ENCODE measurements at regions not wholly inside any gene's neighbourhood (a gene's known extent, or its start where the extent isn't known, plus 50 kb on each side); places are given as distances from the start of the nearest gene placed in this dataset.

- no peaks in the 10 kb centered on the region for H3K4me1 ChIP-seq
- DNase-seq (ENCODE audit: low read depth in 1 of 2, low spot score in 1 of 2) (no peak), ATAC-seq (no peak), FAIRE-seq (no peak)
- no peaks in the 10 kb centered on the region for H3K9me3 ChIP-seq
- TF ChIP-seq POLR2A (IDR thresholded peaks at IDR 0.05; ENCODE audit: low read length) (no peak), FOSB (CRISPR knock-in tag; IDR thresholded peaks at IDR 0.05) (no peak), HEYL (CRISPR knock-in tag; IDR thresholded peaks at IDR 0.05) (no peak), MAZ (IDR thresholded peaks at IDR 0.05; ENCODE audit: borderline replicate concordance, low read depth, low read length) (no peak), HOXB5 (CRISPR knock-in tag; IDR thresholded peaks at IDR 0.05) (no peak), ZFP36 (IDR thresholded peaks at IDR 0.05; ENCODE audit: borderline replicate concordance, partially characterized antibody) (no peak), HOXA7 (CRISPR knock-in tag; IDR thresholded peaks at IDR 0.05) (no peak), KDM5A (IDR thresholded peaks at IDR 0.05) (no peak), MAFK (IDR thresholded peaks at IDR 0.05; ENCODE audit: partially characterized antibody) (no peak), USF2 (IDR thresholded peaks at IDR 0.05) (no peak), REST (IDR thresholded peaks at IDR 0.05) (no peak), MYC (IDR thresholded peaks at IDR 0.05; ENCODE audit: borderline replicate concordance, low read length) (no peak), NPAS2 (CRISPR knock-in tag; IDR thresholded peaks at IDR 0.05; ENCODE audit: borderline replicate concordance) (no peak), FOXS1 (CRISPR knock-in tag; IDR thresholded peaks at IDR 0.05) (no peak), HDAC2 (IDR thresholded peaks at IDR 0.05) (no peak), EHMT2 (IDR thresholded peaks at IDR 0.05; ENCODE audit: low read depth) (no peak)
- POLR2A ChIA-PET, result no interaction called here
- CTCF ChIA-PET, result interaction anchor here (1.1 kb wide), 1 partner anchor 9 kb away, joined by 3 read pairs; no protein-coding TSS in a partner anchor
- H3K27ac ChIP-seq, result no peak overlapping the region
- H3K4me2 ChIP-seq, result no peak overlapping the region
- H3K4me3 ChIP-seq, result no peak overlapping the region
Observed at GRCh38 chr2:204373942-204374341, 171.3 kb upstream of the PARD3B start.

- 24% methylated on average over 5 of the region's 5 CpGs for WGBS (ENCODE audit: missing lambda C conversion rate)
- no peak for TF ChIP-seq KDM1A (IDR thresholded peaks at IDR 0.05; ENCODE audit: low read depth)
- no peak for TF ChIP-seq HOXB13 (CRISPR knock-in tag; IDR thresholded peaks at IDR 0.05; ENCODE audit: low read depth)
- no peak for TF ChIP-seq MYC (IDR thresholded peaks at IDR 0.05; ENCODE audit: borderline replicate concordance, low read length)
- no peak for TF ChIP-seq EHMT2 (IDR thresholded peaks at IDR 0.05; ENCODE audit: low read depth)
- no peak for TF ChIP-seq MAFK (IDR thresholded peaks at IDR 0.05; ENCODE audit: partially characterized antibody)
- no peak for TF ChIP-seq TFCP2L1 (CRISPR knock-in tag; IDR thresholded peaks at IDR 0.05)
- no peak for TF ChIP-seq FOSB (CRISPR knock-in tag; IDR thresholded peaks at IDR 0.05)
- no peak for TF ChIP-seq ATOH8 (CRISPR knock-in tag; IDR thresholded peaks at IDR 0.05; ENCODE audit: low read depth)
- no peak for TF ChIP-seq FOXS1 (CRISPR knock-in tag; IDR thresholded peaks at IDR 0.05)
- no peak for TF ChIP-seq SREBF2 (IDR thresholded peaks at IDR 0.05)
- TF ChIP-seq HEYL (CRISPR knock-in tag; IDR thresholded peaks at IDR 0.05), result no peak
- TF ChIP-seq NPAS2 (CRISPR knock-in tag; IDR thresholded peaks at IDR 0.05; ENCODE audit: borderline replicate concordance), result no peak
- no peak for TF ChIP-seq NFE2L2 (conservative IDR thresholded peaks at IDR 0.05; ENCODE audit: low read length)
- no peak for TF ChIP-seq USF2 (IDR thresholded peaks at IDR 0.05)
- no peak for TF ChIP-seq CEBPB (IDR thresholded peaks at IDR 0.05)
- no peak for TF ChIP-seq BHLHE40 (IDR thresholded peaks at IDR 0.05; ENCODE audit: low read depth, low read length)
- TF ChIP-seq RFX5 (IDR thresholded peaks at IDR 0.05), result no peak
- TF ChIP-seq HDAC2 (IDR thresholded peaks at IDR 0.05), result no peak
- no peak overlapping the region for H3K4me3 ChIP-seq
- ChIA-PET CTCF (no interaction called here), POLR2A (no interaction called here)
- H3K27ac ChIP-seq, result no peak overlapping the region
- no peak for FAIRE-seq
- no peak for DNase-seq (ENCODE audit: low read depth in 1 of 2, low spot score in 1 of 2)
- H3K4me1 ChIP-seq, result no peaks in the 10 kb centered on the region
- H3K9me3 ChIP-seq, result no peaks in the 10 kb centered on the region
- ATAC-seq, result no peak
- H3K4me2 ChIP-seq, result no peak overlapping the region
Observed at GRCh38 chr2:204380141-204380881, 165.0 kb upstream of the PARD3B start.
